UCSD-AML1 (cell line): ENCODE measurements at regions not wholly inside any gene's neighbourhood (a gene's known extent, or its start where the extent isn't known, plus 50 kb on each side); places are given as distances from the start of the nearest gene placed in this dataset.
"Not testable (repeated sequence)": the region's sequence is repeated elsewhere in the genome, so short reads cannot be mapped to it uniquely, and the experiment has no call there.

Experiments
- DNase-seq: peaks from one replicate; lab custom pipeline; 2025; ENCODE audit not compliant: unreplicated experiment; lab: John Stamatoyannopoulos, UW

GRCh38 chr2:60251247-60251646 is 302.2 kb downstream of the BCL11A start:
- no peak for DNase-seq

DNA sequence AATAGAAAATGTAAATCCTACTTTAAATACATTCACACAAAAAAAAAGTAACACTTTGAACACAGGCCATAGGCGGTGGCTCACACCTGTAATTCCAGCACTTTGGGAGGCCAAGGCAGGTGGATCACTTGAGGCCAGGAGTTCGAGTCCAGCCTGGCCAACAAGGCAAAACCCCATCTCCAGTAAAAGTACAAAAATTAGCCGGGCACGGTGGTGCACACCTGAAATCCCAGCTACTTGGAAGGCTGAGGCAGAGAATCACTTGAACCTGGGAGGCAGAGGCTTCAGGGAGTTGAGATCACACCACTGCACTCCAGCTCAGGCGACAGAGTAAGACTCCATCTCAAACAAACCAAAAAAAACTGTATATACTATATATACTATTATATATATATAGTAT is 303.6 kb downstream of the BCL11A start:
- no peak for DNase-seq

DNA sequence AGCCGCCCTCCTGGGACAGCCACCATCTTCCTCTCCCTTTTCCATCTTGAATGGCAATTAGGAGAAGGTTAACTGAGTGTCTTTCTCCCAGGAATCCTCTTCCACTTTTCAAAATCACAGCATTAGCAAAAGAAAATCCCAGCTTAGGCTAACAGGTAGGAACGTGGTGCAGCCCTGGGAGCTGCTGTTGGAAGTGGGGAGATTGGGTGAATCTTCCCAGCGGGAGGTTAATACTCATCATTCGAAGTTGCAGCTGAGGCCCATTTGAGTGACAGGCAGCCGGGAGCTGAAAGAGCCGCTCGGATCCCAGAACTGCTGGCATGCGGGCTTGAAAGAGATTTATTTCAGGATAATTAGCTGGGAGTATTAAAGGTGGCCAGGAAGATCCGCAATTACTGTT is 306.0 kb downstream of the BCL11A start:
- no peak for DNase-seq

DNA sequence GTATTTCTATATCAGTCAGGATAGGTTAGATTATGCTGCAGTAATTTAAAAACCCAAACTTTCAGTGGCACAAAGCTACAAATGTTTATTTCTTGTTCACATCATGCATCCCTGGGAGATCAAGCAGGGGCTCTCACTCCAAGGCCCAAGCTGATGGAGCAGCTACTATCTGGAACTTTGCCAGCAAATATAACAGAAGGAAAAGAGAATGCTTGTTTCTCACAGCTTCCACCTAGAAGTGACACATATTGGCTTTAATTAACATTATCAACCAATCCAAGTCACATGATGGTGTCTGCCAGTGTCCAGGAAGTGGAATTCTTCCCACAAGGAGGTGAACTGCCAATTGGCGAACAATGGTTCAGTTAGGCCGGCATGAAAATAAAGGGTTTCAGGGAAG is 306.9 kb downstream of the BCL11A start:
- DNase-seq = no peak

GRCh38 chr2:60234274-60234986 is 319.0 kb downstream of the BCL11A start:
- DNase-seq = no peak

- no peak for DNase-seq
Measured at GRCh38 chr2:60230596-60230995, 322.9 kb downstream of the BCL11A start.

DNA sequence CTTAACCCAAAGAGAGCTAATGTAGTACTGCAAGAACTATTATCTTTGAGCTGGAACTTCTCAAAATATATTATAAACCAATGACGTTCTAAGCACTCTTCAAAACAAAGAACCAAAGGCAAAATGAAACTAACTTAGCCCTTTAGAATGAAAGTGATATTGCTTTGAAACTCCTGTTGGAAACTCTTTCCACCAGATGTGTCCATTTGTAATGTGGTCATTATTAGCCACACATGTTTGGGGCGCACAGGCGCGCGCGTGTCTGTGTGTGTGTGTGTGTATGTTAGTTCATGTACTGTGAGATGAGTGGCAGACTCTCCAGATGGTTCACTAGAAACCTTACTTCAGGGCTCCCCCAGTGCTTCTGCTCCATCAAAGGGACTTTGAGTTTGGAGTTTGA is 323.4 kb downstream of the BCL11A start:
- no peak for DNase-seq

DNA sequence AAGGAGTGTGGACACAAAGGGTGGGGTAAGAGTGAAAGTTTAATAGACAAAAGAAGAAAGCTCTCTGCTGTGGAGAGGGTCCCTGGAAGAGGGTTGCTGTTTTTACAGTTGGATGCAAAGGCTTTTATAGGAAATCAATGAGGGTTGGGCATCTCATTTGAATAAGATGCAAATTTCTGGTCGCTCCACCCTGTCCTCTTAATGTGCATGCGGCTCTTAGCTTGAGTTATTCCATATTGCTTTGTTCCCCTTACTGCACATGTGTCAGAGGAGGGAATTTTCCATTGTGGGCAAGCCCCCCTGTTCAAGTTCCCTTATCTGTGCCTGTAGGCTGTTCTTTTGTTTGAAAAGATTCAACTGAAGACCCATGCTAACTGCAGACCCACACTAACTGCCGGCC is 326.5 kb downstream of the BCL11A start:
- no peak for DNase-seq

DNA sequence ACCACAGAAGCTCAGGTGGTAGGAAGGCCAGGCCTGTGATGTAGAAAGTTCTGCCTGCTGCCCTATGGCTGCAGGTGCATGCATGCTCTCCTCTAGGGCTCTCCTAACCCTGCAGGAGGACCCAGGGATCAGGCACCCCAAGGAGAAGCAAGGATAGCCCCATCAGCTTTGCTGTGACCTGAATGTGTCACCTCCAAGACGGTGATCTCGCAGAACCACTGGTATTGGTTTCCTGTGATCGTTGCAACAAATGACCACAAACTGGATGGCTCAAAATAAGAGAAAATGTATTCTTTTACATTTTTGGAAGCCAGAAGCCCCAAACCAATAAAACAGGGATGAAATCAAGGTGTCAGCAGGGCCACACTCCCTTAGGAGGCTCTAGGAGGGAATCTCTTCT is 327.3 kb downstream of the BCL11A start:
- DNase-seq = no peak

- DNase-seq = no peak
Measured at GRCh38 chr2:60223859-60224258, 329.6 kb downstream of the BCL11A start.

DNA sequence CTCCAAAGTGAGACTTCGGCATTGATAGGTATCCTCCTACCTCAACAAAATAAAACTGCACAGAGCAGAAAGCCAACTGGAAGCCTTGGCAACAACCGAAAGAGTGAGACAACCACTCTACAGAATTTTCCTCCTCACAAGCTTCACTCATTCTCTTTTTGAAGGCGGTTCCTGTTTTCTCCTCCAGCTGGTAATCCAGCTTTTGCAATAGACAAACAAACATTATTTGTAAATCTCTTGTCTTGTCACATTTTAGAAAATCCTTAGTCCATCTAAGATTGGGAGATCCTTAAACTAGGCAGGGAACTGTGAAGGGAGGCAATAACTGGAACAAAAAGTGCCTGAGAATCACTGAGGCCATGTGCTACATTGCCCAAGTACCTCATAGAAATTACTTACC is 332.4 kb downstream of the BCL11A start:
- DNase-seq = no peak

DNA sequence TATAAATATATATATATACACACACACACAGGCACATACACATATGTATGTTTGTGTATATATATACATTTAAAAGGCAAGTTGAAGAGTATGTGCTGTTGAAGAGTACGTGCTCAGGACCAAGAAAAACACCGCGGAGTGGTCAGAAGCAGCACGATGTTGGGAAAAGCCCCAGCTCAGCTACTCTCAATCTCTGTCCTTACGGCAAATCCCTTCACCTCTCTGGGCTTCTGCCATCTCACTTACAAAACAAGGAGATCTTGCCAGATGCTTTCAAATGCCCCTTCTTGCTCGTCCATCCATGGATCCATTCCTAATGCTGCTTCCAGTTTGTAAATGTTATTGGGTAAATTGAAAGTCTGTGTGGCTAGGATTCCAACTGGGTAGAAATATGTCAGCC is 333.9 kb downstream of the BCL11A start:
- no peak for DNase-seq

GRCh38 chr2:60216452-60216995 is 336.9 kb downstream of the BCL11A start:
- DNase-seq = no peak

DNA sequence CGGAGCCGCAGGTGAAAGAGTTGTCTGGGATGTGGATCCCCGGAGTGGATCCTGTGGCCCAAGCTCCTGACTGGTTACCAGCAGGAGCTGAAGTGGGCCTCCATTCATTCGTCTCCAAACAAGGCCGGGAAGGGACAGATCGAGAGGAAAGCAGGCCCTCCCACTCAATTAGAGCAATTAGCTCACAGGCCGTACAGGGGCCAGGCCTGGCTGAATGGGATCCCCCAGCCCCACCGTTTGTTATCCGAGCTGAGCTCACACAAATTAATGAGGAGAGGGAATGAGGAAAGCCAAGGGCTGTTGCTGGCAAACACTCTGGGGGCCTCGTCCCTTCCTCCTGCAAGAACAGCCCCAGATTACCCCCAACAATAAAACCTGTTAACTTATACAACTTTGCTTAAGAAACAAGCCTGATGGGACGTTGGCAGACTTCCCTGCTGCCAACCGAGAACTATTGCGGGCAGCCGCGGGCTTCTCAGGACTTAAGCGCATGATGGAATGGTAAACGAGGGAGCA is 338.0 kb downstream of the BCL11A start:
- DNase-seq = no peak

DNA sequence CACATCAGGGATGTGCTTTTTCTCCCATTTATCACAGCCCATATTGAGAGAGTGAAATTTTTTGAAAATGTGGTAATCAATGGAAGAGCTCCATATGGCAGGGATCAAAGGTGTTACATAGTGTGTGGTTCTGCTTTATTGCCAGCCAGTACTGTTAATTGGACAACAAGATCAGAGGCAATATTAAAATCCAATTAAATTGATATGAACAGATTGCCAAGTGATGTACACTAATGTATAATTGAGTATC is 338.9 kb downstream of the BCL11A start:
- no peak for DNase-seq

- DNase-seq = no peak
Measured at GRCh38 chr2:60213865-60214625, 339.4 kb downstream of the BCL11A start.

DNA sequence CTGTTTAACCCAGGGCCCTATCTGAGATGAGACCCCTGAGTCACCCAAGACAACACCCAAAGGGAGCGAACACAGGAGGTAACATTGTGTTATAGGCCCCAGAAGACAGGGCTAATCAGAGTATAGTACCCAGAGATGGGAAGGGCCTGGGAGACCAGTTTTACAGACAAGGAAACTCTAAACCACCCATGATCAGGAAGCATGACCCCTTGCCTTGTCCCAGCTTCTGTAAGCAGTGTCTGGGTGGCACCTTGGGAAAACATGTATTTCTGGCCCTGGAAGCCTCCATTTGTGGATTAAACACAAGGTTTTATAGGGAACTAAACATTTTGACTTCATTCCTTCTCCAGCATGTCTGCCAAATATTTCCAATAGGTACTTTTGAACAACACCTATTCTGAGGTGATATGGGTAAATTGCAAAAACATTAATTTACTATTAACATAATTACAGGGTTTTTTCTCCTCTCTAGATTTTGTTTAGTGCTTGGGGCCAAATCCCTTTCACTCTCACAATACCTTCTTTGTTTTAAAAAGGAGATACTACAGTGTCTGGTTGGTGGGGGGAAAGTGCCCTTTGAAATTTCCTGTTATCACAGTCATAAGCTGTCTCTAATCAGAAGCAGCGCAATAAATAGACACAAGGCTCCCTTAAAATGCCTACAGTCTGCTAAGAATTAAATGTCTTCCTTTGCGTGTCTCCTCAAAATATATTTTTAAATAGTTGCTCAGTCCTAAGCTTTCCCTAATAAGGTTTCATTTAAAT is 341.1 kb downstream of the BCL11A start:
- DNase-seq = no peak

- DNase-seq = not testable (repeated sequence)
Measured at GRCh38 chr2:60189006-60189405, 364.4 kb downstream of the BCL11A start.

DNA sequence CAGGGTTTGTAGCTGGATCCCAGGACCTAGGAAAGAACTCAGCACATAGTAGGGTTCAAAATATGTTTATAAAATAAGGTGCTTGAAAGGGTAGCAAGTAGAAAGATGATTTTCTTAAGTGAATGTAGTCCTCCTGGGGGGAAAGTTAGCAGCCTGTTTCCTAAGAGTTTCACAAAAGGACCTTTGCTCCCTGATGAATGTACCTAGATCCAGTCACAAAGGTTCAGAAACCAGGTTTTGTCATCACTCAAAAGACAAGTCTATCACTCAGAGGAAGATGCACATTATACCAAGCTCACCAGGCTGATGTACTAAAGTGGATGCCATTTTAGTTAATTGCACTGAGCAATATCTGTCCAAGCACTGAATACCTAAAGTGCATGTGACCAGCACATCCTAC is 378.2 kb downstream of the BCL11A start:
- no peak for DNase-seq

DNA sequence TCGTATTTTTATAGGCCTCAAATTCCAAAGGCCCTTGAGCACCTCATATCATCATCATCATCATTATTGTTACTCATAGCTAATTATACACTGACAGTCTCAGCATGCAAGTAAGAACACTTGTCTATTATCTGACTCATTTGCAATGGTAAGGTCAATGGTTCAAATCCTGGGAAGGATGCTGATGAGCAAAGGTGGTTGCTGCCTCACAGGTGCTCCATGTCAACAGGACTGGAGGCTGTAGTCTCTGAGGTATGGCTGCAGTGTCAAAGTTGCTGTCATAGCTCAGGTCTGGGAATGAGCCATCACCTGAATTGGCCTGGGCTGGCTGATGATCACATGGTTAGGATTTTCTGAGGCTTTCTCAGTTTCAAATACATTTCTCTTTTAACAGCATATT is 379.3 kb downstream of the BCL11A start:
- no peak for DNase-seq

DNA sequence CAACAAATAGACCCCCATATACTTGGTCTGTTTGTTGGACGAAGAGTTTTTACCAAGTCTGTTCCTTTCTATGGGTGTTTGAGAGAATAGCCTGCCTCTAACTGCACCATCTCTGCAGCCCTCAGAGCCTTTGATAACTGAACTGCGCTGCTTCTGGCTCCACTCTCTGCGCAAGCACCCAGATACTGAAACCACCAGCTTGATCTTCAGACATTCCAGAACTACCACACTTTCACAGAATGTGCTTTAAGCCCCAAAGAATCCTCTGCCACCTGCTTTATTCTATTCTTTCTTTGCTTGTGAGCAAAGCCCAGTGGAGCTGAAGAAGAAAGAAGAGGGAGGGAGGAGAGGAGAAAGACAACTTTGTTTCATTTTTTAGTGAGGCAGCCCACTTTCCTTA is 380.7 kb downstream of the BCL11A start:
- DNase-seq = no peak

DNA sequence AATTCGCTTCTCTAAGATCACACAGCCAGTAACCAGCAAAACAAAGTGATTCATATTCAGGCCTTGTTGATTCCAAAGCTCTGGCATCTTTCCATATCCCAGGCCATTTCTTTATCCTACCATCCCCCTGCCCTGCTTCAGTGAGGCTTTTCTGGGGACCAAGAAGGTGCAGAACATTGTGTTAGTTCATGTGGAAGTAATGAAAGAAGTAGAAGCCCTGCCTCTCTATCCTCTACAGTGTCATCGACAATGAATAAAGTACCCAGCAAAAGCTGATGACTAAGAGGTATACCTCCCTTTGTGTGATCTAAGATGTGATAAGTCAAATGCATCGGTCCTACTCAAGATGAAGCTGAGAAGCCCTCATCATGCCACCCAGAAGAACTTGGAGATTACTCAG is 383.2 kb downstream of the BCL11A start:
- no peak for DNase-seq
